ENCODE measurements at regions not wholly inside any gene's neighbourhood (a gene's known extent, or its start where the extent isn't known, plus 50 kb on each side); places are given as distances from the start of the nearest gene placed in this dataset.

GRCh38 chr4:14607578-14607977 is 394.7 kb upstream of the CPEB2 start:
- H3K27me3 ChIP-seq (ENCODE audit: control insufficient read depth, insufficient read depth, low read length) = no peaks in the 10 kb centered on the region
- H3K36me3 ChIP-seq (ENCODE audit: control insufficient read depth, insufficient read depth, low read length) = no peaks in the 10 kb centered on the region
- H3K4me1 ChIP-seq = no peaks in the 10 kb centered on the region
- TF ChIP-seq, protein P1, sequence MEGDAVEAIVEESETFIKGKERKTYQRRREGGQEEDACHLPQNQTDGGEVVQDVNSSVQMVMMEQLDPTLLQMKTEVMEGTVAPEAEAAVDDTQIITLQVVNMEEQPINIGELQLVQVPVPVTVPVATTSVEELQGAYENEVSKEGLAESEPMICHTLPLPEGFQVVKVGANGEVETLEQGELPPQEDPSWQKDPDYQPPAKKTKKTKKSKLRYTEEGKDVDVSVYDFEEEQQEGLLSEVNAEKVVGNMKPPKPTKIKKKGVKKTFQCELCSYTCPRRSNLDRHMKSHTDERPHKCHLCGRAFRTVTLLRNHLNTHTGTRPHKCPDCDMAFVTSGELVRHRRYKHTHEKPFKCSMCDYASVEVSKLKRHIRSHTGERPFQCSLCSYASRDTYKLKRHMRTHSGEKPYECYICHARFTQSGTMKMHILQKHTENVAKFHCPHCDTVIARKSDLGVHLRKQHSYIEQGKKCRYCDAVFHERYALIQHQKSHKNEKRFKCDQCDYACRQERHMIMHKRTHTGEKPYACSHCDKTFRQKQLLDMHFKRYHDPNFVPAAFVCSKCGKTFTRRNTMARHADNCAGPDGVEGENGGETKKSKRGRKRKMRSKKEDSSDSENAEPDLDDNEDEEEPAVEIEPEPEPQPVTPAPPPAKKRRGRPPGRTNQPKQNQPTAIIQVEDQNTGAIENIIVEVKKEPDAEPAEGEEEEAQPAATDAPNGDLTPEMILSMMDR (IDR thresholded peaks at IDR 0.05) = no peak
- no peaks in the 10 kb centered on the region for H3K9me3 ChIP-seq (ENCODE audit: control insufficient read depth, low read length)
- no peaks in the 10 kb centered on the region for H3K79me2 ChIP-seq
- no peak overlapping the region for H3K9ac ChIP-seq
- no peak overlapping the region for H2AFZ ChIP-seq
- H3K4me2 ChIP-seq (ENCODE audit: low read length) = no peak overlapping the region
- H3K4me3 ChIP-seq (ENCODE audit: low read depth, low read length) = no peak overlapping the region
- H3K27ac ChIP-seq = no peak overlapping the region

DNA sequence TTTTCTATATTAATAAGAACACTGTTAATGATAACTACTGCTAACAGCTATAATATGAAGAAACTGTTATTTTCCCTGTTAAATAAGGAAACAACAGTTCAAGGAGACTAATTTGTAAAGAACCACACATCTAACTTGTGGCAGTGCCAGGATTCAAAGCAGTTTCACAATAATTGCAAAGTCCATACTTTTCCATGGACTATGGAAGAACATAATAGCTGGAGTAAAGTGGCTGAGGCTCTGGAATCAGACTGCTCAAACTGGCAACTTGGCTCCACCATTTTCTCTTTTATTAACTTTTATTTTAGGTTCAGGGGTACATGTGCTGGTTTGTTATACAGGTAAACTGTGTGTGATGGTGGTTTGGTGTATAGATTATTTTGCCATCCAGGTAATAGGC is 393.7 kb upstream of the CPEB2 start:
- Histone ChIP-seq H3K36me3 (ENCODE audit: control insufficient read depth, insufficient read depth, low read length) (no peaks in the 10 kb centered on the region), H3K79me2 (no peaks in the 10 kb centered on the region), H3K4me3 (ENCODE audit: low read depth, low read length) (no peak overlapping the region), H3K4me2 (ENCODE audit: low read length) (no peak overlapping the region), H3K27ac (no peak overlapping the region), H3K9me3 (ENCODE audit: control insufficient read depth, low read length) (no peaks in the 10 kb centered on the region), H3K27me3 (ENCODE audit: control insufficient read depth, insufficient read depth, low read length) (no peaks in the 10 kb centered on the region), H2AFZ (no peak overlapping the region), H3K9ac (no peak overlapping the region), H3K4me1 (no peaks in the 10 kb centered on the region)
- TF ChIP-seq, protein P1 (IDR thresholded peaks at IDR 0.05) = no peak

GRCh38 chr4:14614840-14615239 is 387.4 kb upstream of the CPEB2 start:
- Histone ChIP-seq H3K9me3 (ENCODE audit: control insufficient read depth, low read length) (no peaks in the 10 kb centered on the region), H3K4me3 (ENCODE audit: low read depth, low read length) (no peak overlapping the region), H3K27me3 (ENCODE audit: control insufficient read depth, insufficient read depth, low read length) (no peaks in the 10 kb centered on the region), H2AFZ (no peak overlapping the region), H3K4me2 (ENCODE audit: low read length) (no peak overlapping the region), H3K9ac (no peak overlapping the region), H3K79me2 (no peaks in the 10 kb centered on the region), H3K36me3 (ENCODE audit: control insufficient read depth, insufficient read depth, low read length) (no peaks in the 10 kb centered on the region), H3K4me1 (no peaks in the 10 kb centered on the region), H3K27ac (no peak overlapping the region)
- TF ChIP-seq, protein P1 (IDR thresholded peaks at IDR 0.05) = no peak

DNA sequence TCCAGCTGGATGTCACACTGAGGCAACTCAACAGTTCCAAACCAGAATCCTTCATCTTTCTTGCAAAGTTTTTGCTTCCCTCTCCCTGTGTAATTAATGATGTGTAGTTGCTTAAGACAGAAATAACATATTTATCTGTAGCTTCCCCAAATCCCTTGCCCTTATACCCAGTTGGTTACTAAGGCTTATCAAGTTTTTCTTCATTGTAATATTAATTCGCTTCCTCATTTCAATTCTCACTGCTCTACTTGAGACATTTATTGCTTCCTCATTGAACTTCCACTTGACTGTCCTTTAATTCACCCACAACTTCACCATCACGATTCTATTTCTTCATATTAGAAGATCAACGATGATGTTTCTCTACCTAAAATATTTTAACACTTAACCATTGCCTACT is 386.6 kb upstream of the CPEB2 start:
- Histone ChIP-seq H3K9me3 (ENCODE audit: control insufficient read depth, low read length) (no peaks in the 10 kb centered on the region), H3K27ac (no peak overlapping the region), H3K4me3 (ENCODE audit: low read depth, low read length) (no peak overlapping the region), H3K27me3 (ENCODE audit: control insufficient read depth, insufficient read depth, low read length) (no peaks in the 10 kb centered on the region), H3K36me3 (ENCODE audit: control insufficient read depth, insufficient read depth, low read length) (no peaks in the 10 kb centered on the region), H3K9ac (no peak overlapping the region), H2AFZ (no peak overlapping the region), H3K4me2 (ENCODE audit: low read length) (no peak overlapping the region), H3K4me1 (no peaks in the 10 kb centered on the region), H3K79me2 (no peaks in the 10 kb centered on the region)
- TF ChIP-seq, protein P1 (IDR thresholded peaks at IDR 0.05) = no peak

GRCh38 chr4:14620567-14621141 is 381.6 kb upstream of the CPEB2 start:
- H3K4me3 ChIP-seq (ENCODE audit: low read depth, low read length) = no peak overlapping the region
- no peaks in the 10 kb centered on the region for H3K9me3 ChIP-seq (ENCODE audit: control insufficient read depth, low read length)
- peaks cover 3% of the 10 kb centered on the region for H3K4me1 ChIP-seq
- no peaks in the 10 kb centered on the region for H3K36me3 ChIP-seq (ENCODE audit: control insufficient read depth, insufficient read depth, low read length)
- H3K27me3 ChIP-seq (ENCODE audit: control insufficient read depth, insufficient read depth, low read length) = no peaks in the 10 kb centered on the region
- no peak overlapping the region for H3K27ac ChIP-seq
- H2AFZ ChIP-seq = no peak overlapping the region
- H3K9ac ChIP-seq = no peak overlapping the region
- TF ChIP-seq, protein P1 (IDR thresholded peaks at IDR 0.05) = no peak
- H3K4me2 ChIP-seq (ENCODE audit: low read length) = no peak overlapping the region
- H3K79me2 ChIP-seq = no peaks in the 10 kb centered on the region
